WTC11 (cell line): ENCODE measurements at regions not wholly inside any gene's neighbourhood (a gene's known extent, or its start where the extent isn't known, plus 50 kb on each side); places are given as distances from the start of the nearest gene placed in this dataset.

Experiments
- ATF1 ChIP-seq: sonication (generic); formaldehyde crosslinking; IDR thresholded peaks from 2 replicates; pipeline ENCODE4 v1.8.1; 2023; ENCODE audit warnings: mild to moderate bottlenecking, moderate library complexity, missing genetic modification reagents
- CTCF ChIP-seq: fragments of 200-600 bp; IDR thresholded peaks from 2 replicates; pipeline ENCODE4 v1.8.0; 2022; ENCODE audit warnings: antibody characterized with exemption
- ESRRA ChIP-seq: sonication (generic); formaldehyde crosslinking; IDR thresholded peaks from 2 replicates; pipeline ENCODE4 v1.8.1; 2022; ENCODE audit warnings: mild to moderate bottlenecking, missing genetic modification reagents, borderline replicate concordance
- JUN ChIP-seq: sonication (generic); formaldehyde crosslinking; IDR thresholded peaks from 2 replicates; pipeline ENCODE4 v1.8.0; 2023; ENCODE audit warnings: mild to moderate bottlenecking, missing genetic modification reagents
- MYBL2 ChIP-seq: sonication (generic); formaldehyde crosslinking; IDR thresholded peaks from 2 replicates; pipeline ENCODE4 v1.8.1; 2023; ENCODE audit warnings: mild to moderate bottlenecking, moderate library complexity, missing genetic modification reagents
- TP53 ChIP-seq: sonication (generic); formaldehyde crosslinking; IDR thresholded peaks from 2 replicates; pipeline ENCODE4 v1.8.1; 2023; ENCODE audit warnings: mild to moderate bottlenecking, missing genetic modification reagents
- ZBTB43 ChIP-seq: sonication (generic); formaldehyde crosslinking; IDR thresholded peaks from 2 replicates; pipeline ENCODE4 v1.8.1; 2023; ENCODE audit warnings: mild to moderate bottlenecking, missing genetic modification reagents
- ZNF121 ChIP-seq: sonication (generic); formaldehyde crosslinking; IDR thresholded peaks from 2 replicates; pipeline ENCODE4 v1.8.0; 2023; ENCODE audit warnings: missing genetic modification reagents
- ZNF416 ChIP-seq: fragments of 250-450 bp; sonication (Bioruptor Pico); IDR thresholded peaks from 2 replicates; pipeline ENCODE4 v1.9.0; 2021; ENCODE audit warnings: mild to moderate bottlenecking, inconsistent platforms
- TF ChIP-seq, protein P1 (sequence below): fragments of 250-450 bp; sonication (Bioruptor Pico); IDR thresholded peaks from 2 replicates; pipeline ENCODE4 v1.9.0; 2021; ENCODE audit warnings: mild to moderate bottlenecking

- TF ChIP-seq CTCF (no peak), ZNF121 (CRISPR knock-in tag) (no peak), MYBL2 (no peak), ATF1 (CRISPR knock-in tag) (no peak), TP53 (no peak), JUN (CRISPR knock-in tag) (no peak), ZBTB43 (CRISPR knock-in tag) (no peak), ESRRA (CRISPR knock-in tag) (no peak), ZNF416 (CRISPR knock-in tag) (no peak)
- TF ChIP-seq, protein P1, sequence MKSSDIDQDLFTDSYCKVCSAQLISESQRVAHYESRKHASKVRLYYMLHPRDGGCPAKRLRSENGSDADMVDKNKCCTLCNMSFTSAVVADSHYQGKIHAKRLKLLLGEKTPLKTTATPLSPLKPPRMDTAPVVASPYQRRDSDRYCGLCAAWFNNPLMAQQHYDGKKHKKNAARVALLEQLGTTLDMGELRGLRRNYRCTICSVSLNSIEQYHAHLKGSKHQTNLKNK: no peak
These were observed 417.9 kb upstream of the CNTNAP2 start for GRCh38 chr7:145698526-145699262.
